ENCODE measurements at regions not wholly inside any gene's neighbourhood (a gene's known extent, or its start where the extent isn't known, plus 50 kb on each side); places are given as distances from the start of the nearest gene placed in this dataset.
"Not testable (repeated sequence)": the region's sequence is repeated elsewhere in the genome, so short reads cannot be mapped to it uniquely, and the experiment has no call there.

DNA sequence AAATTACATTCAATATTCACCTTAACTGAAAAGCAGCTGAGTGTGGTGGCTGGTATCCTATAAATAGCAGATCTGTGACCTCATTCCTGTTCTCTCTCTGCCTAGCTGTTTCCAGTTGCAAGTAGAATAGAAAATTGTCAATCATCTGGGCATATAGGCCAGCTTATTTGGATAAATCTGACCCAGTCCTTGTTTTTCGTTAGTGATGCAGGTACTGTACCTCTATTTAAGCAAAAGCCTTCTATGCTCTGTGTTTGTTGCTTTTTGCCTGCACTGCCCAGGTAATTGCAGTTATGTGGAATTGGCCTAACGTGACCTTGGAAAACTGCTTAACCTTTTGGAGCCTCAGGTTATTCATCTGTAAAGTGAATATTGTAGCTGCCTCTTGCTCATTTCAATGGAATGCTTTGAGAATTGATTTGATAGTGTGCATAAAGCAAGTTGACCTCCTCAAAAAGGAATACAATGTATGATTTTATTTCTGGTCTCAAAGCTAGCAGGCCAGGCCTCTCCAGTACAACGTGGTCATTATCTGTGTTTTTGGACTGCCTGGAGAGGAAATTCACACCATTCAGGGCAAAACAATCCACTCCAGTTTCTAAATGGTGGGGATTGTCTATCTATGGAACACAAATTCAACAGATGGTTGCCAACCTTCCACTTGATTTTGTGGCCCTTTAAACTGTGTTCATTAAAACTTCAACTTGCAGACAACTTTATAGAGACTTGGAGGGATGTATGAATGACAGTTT is 508.7 kb upstream of the CITED2 start:
- no peak for DNase-seq

DNA sequence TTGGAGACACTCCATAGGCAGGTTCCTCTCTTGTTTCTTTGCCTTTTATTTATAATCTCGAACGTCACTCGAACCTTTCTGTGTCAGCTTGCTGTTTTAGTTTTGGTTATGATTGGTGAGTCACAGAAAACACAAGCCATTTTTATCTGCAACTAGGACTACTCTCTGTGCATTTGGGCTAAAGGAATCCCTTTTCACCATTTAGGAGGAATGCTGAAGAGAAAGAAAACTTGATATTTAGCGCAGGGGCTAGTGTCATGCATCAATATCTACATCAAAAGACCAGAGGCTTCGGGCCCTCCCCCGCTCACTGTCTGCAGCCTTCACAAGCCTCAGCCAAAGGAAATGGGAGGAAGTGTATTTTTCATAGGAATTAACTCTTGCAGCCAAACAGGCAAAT is 507.8 kb upstream of the CITED2 start:
- DNase-seq = no peak

DNA sequence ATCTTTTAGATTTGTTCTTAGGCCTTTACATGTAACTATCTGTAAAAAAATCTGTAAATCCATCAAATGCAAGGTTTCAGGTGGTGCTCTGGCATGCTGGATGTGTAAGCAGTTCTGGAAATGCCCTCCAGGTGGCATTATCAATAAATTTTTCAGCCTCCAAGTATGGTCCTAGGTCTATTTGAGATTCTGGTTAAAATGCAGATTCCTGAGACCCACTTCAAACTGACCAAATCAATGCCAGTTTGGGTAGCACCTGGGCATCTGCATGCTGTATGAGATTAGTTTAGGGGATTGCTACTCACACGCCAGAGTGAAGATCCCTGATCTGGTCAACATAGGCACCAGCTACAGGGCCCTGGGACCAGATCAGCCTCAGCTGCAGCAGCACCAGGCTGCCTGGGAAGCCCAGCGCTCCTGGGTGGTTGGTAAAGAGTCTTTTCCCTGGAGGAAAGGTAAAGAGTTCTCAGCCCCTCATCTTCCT is 507.3 kb upstream of the CITED2 start:
- DNase-seq = peak; percentile 5

DNA sequence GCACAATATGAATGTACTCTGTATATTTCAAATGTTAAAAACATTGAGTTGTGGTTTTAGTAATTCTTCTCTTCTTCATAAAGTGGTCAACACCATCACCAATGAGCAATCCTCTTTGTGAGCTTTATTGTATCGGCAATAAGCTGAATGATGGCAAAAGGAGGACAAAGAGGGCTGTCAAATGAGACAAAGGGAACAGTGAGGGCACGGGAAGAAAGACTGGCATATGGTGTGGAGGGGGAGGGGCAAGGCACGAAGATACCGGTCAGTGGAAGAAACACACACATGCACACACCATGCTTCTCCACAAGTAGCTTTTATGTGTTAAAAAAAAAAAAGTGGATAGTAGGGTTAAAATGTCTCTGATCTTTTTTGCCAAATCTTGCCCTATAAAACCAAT is 506.8 kb upstream of the CITED2 start:
- no peak for DNase-seq

DNA sequence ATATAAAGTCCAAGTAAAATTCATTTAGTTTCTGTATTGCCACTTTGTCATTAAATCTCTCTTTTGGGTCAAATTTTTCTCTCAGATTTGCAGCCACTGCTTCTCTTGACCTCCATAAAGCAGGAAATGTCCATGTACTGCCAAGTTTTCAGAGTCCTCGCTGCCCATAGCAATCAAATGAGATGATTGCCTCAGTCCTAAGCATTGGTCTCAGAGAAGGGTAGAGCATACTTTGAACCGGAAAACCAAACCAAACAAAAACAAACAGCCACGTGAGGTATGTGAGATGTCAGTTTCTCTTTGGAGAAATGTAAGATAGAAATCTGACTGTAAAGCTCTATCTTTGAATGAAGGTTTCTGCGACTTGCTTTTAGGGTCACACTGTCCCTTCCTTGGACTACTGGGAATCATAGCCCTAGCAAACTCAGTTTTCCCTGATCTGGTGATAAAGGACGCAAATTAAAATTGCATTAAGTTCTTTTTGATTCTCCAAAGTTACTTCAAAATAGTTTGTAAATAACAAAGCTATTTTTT is 505.4 kb upstream of the CITED2 start:
- DNase-seq = no peak

DNA sequence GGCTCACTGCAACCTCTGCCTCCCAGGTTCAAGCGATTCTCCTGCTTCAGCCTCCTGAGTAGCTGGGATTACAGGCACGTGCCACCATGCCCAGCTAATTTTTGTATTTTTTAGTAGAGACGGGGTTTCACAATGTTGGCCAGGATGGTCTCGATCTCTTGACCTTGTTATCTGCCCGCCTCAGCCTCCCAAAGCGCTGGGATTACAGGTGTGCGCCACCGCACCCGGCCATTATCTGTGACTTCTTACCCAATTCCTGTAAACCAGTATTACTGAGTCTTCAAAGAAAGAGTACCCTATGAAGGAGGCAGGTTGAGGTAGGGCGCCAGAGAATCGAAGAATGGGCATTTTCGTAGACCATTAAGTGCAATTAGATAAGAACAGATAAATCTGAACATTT is 504.8 kb upstream of the CITED2 start:
- not testable (repeated sequence) for DNase-seq

DNA sequence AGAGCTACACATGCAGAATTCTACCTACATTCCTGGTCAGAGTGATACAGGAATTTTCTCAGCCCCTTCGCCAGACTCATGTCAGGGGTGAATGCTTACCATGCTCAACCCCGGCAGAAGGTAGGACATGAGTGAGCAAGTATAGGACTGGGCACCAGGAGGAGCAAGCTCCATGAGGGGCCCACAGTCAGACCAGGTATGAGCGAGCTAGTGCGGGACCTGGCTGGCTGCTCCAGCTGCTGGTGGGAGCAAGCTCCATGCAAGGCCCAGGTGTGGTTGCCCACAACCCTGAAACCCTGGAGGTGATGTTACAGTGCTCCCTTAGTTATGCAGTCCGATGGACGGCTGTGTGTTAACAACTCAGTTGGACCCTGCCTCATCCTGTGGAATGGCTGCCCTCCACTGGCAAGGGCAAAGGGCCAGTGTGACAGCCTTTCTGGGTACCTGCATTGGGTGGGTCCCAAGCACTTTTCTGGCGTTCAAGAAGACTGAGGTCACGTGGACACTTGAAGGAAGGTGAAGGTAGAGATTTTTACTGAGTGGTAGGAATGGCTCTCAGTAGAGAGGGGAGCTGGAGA is 503.5 kb upstream of the CITED2 start:
- DNase-seq = no peak

DNA sequence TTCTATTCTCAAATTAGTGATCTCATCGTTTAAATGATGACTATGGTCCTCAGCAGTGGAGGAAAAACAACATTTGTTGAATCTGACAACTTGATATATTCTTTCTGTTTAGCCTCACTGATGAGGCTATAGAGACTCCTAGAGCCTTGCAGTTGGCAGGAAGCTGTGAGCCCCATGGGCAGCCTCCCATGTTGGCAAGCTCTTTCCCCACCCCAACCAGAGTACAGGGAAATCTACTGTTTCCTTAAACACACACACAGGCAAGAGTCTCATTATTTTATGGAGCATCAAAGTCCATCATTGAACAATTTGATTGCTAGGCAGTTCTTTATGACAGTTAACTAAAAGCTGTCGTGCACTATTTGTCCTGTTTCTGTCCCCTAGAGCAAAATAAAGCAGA is 498.2 kb upstream of the CITED2 start:
- DNase-seq = no peak

DNA sequence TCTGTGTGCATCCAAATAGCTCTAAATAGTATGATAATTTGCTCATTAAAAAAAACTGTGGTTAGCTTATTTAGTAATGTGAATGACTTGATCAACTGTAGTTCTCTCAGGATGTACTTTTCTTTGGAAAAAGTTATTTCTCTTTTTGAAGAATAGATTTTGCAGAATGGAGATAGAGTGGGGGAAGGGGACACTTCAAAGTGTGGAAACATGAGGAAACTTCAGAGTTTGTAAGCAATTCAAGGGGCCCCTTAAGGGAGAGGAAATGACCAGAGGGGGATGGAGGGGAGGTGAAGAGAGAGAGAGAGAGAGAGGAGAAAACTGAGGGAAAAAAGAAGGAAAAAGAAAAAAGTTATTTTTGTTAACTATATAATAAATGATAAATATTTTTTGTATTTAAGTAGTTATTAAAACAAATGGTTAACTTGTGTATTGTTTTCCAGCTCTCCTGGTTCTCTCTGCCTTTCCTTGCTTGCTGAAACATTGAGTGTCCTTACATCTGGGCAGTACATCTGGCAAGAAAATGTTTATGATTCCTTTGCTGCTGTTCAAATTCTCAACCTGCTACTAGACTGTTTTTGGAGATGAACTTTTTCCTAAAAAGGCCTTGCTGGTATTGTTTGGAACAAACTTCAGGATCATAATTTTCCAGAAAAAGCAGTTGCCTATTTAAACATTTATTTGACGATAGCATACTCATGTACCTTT is 497.5 kb upstream of the CITED2 start:
- DNase-seq = no peak

DNA sequence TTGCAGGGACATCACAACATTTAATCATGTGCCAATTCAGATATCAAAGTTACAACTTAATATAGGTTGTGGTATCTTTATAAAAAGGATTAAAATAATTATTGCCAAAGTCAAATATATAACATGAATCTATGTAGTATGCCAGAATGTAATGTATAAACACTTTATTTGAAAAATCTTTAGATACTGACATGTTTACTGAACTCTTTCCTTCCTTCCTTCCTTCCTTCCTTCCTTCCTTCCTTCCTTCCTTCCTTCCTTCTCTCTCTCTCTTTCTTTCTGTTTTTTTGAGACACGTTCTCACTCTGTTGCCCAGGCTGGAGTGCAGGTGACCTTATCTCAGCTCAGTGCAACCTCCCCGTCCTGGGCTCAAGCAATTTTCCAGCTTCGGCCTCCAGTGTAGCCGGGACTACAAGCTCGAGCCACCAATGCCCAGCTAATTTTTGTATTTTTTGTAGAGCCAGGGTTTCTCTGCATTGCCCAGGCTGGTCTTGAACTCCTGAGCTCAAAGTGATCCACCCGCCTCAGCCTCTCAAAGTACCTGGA is 496.8 kb upstream of the CITED2 start:
- DNase-seq = no peak

DNA sequence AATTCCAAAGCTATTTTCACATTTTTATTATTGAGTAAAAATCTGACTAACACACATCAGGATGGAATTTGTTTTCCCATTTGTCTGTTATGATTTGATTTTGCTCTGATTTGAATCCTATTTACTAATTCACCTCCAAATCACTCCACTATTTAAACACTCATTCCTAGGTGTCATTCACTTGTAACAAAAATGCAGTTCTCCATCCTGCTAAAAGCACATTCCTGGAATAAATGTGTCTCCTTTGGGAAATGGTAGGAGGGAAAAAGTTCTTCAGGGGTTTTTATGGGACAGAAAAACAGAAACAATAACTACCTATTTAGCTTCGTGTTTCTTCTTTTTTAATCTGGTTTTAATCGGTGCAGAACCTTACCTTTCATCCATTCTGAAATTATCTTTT is 494.1 kb upstream of the CITED2 start:
- DNase-seq = no peak

DNA sequence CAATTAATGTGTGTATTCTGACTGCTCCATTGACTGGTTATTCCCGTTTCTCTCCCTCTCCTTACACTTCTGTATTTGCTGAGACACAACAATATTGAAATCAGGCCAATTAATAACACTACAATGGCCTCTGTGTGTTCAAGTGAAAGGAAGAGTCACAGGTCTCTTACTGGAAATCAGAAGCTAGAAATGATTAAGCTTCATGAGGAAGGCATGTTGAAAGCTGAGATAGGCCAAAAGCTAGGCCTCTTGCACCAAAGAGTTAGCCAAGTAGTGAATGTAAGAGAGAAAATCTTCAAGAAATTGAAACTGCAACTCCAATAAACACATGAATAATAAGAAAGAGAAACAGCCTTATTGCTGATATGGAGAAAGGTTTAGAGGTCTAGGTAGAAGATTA is 489.5 kb upstream of the CITED2 start:
- no peak for DNase-seq

DNA sequence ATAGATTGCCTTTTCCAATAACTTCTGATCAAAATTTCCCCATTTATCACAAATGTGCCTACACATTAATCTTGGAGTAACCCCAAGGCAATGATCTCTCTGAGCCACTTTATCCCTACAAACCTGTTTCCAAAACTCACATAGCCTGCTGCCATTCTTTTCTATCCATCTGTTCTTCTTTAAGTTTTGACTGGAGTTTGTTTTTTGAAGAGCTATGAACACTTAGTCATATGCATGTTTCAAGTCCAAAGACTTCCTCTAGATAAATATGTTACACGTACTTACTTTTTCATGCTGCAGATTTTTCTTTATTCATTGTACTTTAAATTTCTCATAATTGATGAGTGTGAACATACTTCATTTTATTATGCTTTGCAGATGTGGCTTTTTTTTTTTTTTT is 488.9 kb upstream of the CITED2 start:
- DNase-seq = no peak

DNA sequence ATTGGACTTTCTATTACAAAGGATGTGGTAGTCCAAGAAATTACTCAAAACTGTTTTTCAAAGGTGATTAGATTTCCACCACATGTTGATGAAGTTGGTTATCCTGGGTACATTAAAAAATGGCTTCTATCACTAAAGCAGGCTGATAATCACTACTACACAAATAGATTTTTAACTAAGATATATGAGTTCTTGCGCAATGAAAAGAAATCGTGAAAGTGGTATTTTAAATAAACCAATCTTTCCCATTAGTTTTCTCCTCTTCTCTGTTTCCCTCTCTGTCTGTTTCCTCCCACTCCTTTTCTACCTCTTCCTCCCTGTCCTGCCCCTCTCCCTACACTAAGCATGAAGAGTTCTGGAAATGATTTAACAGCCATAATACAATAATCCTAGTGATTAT is 487.9 kb upstream of the CITED2 start:
- no peak for DNase-seq

DNA sequence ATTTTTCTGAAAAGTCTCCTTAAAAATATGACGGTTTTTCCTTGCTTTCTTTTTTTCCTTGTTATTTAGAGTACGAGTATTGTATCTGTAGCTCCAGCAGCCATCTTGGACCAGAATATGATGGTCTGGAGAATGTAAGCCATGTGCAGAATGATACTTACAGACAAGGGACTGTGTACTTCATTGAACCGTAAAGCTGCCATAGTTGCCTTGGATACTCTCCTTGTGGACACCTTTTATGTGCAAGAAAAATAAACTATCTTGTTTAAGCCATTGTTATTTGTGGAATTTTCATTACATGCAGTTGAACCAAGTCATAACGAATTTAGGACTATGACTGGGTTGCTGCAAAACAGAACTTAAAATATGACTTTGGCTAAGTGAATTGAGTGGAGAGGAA is 485.8 kb upstream of the CITED2 start:
- no peak for DNase-seq

DNA sequence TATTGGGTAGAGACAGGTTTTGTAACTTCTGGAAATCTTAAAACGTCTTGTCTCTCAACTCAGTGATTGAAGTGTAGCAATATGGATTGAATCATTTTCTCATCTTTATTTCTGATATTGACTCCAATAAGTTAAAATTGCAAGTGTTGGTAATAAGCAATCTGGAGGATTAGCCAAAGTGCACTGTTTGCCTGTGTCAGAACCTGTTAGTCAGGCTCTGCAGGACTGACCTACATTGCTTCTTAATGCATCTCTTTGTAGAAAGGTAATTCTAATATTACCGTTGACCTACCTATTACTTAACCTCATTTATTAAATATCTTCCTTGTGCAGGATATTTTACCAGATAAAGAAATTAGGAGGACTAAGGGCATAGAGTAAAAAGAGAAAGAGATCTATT is 484.0 kb upstream of the CITED2 start:
- peak; percentile 31 for DNase-seq

DNA sequence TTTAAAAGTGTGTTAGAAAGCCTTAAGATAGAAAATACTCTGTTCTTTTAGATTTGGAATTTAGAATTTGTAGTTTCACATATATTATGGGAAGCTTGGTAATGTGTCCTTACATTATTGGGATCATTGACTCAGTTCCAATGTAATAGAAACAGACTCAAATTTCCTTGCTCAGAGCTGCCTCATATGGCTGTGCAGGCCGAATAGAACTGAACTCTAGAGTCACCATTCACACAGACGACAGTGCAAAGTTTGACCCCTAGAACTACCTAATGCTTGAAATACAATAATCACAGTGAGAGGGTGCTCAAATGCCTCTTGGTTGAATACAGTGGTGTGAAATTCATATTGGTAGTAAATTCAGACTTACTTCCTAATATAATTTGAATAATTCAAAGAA is 482.7 kb upstream of the CITED2 start:
- no peak for DNase-seq

DNA sequence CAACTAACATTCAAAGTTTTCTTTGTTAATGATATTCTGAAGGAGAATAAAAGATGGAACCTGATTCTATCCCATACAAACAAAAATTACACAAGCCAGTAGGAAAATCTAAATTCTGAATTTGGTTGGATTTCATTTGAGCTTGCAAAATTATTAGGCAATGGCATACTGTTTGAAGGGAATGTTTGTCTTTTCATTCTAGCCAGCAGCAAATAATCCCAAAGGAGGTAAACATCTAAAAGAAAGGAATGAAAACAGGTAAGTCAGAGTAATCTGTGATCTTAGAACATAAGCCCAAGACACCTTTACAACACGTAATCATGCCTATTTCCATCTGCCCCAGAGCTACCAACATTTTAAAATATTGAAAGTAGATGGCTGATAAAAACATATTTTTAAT is 482.1 kb upstream of the CITED2 start:
- DNase-seq = no peak

DNA sequence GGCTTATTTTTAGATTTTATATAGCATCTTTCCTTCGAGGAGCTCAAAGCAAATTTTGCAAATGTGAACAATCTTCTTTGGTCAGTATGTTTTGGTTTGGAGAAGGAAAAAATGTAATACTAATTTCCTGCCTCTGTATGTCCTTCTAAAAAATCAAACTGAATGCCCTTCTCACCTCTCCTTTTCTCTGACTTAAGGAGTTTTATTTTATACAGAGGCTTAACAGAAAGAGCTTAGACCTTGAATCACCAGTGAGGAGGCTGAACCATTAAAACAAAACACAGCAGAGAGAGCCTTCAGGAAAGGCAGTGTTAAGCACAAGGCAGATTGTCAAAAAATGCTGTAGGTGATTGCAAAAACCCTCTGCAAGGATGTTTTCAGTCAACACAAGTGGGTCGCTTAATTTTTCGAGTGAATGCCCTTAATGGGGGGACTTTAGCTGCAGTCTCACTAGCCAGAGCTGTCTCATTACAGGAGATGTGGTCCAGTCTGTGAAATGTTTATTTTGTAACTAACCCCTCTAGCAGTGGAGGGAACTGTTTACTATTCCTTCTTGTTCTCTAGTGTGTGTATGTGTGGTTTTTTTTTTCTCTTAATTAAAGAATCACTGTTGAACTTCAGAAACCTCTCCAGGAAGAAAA is 481.3 kb upstream of the CITED2 start:
- DNase-seq = peak; percentile 32

DNA sequence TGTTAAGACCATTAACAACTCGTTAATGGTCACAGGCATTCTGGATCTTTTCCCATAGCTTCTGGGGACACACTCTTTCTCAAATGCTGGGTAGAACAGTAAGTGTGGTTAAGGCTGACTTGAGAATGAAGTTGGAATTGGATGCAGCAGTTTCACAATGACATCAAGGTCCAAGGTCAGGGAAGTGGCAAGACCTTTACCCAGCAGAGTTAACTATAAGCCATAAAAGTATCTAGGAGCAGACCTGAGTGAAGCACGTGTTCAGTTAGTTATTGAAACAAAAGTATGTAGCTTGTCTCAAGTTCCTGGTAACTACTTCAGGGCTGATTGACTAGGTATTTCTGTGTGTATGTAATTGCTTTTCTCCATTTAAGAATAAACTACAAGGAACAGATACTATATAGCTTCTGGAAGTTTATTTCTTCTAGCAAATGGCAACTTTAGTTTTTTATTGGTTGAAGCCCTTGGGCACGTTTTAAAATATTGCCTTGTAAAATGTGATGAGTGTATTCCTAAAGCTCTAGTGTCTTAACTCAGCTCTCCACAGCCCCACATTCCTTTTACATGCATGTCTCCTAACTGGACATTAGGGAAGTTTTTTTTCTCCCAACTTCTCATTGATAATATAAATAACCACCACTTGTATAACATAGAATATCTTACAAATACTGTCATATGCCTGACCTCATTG is 479.0 kb upstream of the CITED2 start:
- no peak for DNase-seq

DNA sequence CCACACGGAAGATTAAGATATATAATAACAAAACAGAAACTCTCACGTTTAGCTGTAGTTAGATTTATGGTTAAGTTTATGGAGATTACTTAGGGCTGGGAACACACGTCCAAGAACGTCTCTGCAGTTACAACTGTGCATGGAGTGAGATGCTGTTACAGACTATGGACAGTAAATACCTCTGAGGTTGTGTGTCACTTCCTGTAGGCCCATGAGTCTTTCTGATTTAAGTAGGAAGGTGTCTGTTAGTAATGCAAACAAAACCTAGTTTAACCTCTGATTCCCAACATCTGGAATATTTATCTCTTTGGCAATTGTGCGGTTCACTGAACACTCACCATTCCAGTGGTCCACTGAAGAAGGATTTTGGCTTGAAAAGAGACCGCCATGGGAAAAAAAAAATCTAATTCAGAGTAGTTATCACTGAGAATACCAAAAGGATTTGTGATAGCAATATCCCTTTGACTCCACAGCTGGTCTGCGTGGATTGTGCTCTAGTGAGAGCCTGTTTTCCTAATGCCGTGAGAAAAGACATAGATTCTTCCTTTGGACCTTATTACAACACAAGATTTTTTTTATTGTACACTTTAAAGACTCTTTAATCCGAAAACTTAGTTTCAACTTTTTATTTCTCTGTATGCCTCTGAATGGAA is 478.2 kb upstream of the CITED2 start:
- no peak for DNase-seq

DNA sequence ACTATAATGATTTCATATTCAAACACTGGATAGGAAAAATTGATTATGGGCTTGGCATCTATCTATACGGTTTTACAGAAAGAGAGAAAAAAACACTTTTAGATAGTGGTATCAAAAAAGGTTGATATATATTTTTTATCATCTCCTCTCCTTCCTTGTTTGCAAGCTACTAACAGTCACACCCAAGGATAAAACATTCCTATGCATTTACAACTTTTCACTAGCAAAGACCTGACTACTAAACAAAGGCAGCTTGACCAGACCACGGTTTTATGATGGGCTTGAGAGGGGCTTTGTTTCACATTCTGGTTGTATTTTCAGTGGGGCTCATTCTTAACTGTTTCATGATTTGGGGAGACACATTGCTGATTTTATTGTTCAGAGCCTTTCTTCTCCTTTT is 477.6 kb upstream of the CITED2 start:
- no peak for DNase-seq

Data from NCI-H510A treated with DMSO at 0.1 percent for 48 hours (cell line).